ENCODE measurements at regions not wholly inside any gene's neighbourhood (a gene's known extent, or its start where the extent isn't known, plus 50 kb on each side); places are given as distances from the start of the nearest gene placed in this dataset.
"Not testable (repeated sequence)": the region's sequence is repeated elsewhere in the genome, so short reads cannot be mapped to it uniquely, and the experiment has no call there.

GRCh38 chr5:57002959-57003485, 51.1 kb upstream of the MIER3 start:
- DNase-seq, result no peak

- not testable (repeated sequence) for DNase-seq
These were observed 51.6 kb upstream of the MIER3 start for GRCh38 chr5:57003566-57003965.

GRCh38 chr5:57004800-57005199, 52.9 kb upstream of the MIER3 start:
- no peak for DNase-seq

GRCh38 chr5:57007344-57007743, 55.4 kb upstream of the MIER3 start:
- DNase-seq, result no peak

GRCh38 chr5:57009811-57010210, 57.9 kb upstream of the MIER3 start:
- no peak for DNase-seq

GRCh38 chr5:57010786-57011185, 58.9 kb upstream of the MIER3 start:
- no peak for DNase-seq

GRCh38 chr5:57012511-57012910, 60.6 kb upstream of the MIER3 start:
- no peak for DNase-seq

- DNase-seq, result no peak
These were observed 74.0 kb upstream of the MIER3 start for GRCh38 chr5:57025961-57026360.

GRCh38 chr5:57028161-57028560, 76.2 kb upstream of the MIER3 start:
- DNase-seq, result no peak

- no peak for DNase-seq
These were observed 80.2 kb upstream of the MIER3 start for GRCh38 chr5:57032151-57032551.

- no peak for DNase-seq
These were observed 81.2 kb upstream of the MIER3 start for GRCh38 chr5:57033103-57033502.

GRCh38 chr5:57033503-57033902, 81.6 kb upstream of the MIER3 start:
- no peak for DNase-seq

- DNase-seq, result no peak
These were observed 82.4 kb upstream of the MIER3 start for GRCh38 chr5:57034201-57034916.

- DNase-seq, result no peak
These were observed 84.0 kb upstream of the MIER3 start for GRCh38 chr5:57035955-57036354.

GRCh38 chr5:57036761-57037160, 84.8 kb upstream of the MIER3 start:
- DNase-seq, result no peak

GRCh38 chr5:57037355-57037754, 85.4 kb upstream of the MIER3 start:
- DNase-seq, result no peak

GRCh38 chr5:57041570-57041969, 89.6 kb upstream of the MIER3 start:
- DNase-seq, result no peak

- DNase-seq, result no peak
These were observed 90.6 kb upstream of the MIER3 start for GRCh38 chr5:57042524-57042931.

- no peak for DNase-seq
These were observed 102.2 kb upstream of the MIER3 start for GRCh38 chr5:57054135-57054534.

GRCh38 chr5:57054671-57055070, 102.7 kb upstream of the MIER3 start:
- DNase-seq, result no peak

GRCh38 chr5:57055731-57056130, 103.8 kb upstream of the MIER3 start:
- no peak for DNase-seq

GRCh38 chr5:57063773-57064172, 110.1 kb upstream of the GPBP1 start:
- DNase-seq, result no peak

- no peak for DNase-seq
These were observed 106.8 kb upstream of the GPBP1 start for GRCh38 chr5:57066924-57067596.

- no peak for DNase-seq
These were observed 106.3 kb upstream of the GPBP1 start for GRCh38 chr5:57067597-57067924.
